ENCODE measurements at regions not wholly inside any gene's neighbourhood (a gene's known extent, or its start where the extent isn't known, plus 50 kb on each side); places are given as distances from the start of the nearest gene placed in this dataset.

DNA sequence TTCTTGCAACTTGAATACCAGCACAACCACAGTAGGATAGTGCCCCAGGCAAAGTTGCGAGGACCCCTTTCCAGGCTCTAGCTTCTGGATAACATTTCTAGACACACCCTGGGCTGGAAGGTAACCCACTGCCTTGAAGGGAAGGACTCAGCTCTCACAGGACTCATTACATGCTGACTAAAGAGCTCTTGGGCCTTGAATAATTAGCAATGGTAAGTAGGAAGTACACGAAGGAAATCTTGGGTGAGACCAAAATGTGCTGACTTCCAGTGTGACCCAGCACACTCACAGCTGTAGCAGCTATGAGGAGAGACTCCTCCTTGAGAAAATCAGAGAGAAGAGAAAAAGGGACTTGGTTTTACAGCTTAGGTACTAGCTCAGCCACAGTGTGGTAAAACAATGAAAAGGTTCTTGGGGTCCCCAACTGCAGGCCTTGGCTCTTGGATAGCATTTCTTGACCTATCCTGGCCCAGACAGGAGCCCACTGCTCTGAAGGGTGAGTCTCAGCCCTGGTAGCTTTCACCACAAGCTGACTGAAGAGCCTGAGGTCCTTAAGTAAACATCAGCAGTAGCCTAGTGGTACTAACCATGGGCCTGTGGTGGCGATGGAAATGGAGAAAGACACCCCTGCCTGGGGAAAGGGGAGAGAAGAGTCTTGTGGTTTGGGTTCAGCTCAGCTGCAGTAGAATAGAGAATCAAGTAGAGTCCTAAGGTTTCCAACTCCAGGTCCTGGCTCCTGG is 621.7 kb downstream of the SEMA5A start:
- no peak for DNase-seq

GRCh38 chr5:8930021-8930420 is 615.9 kb downstream of the SEMA5A start:
- no peak for DNase-seq

DNA sequence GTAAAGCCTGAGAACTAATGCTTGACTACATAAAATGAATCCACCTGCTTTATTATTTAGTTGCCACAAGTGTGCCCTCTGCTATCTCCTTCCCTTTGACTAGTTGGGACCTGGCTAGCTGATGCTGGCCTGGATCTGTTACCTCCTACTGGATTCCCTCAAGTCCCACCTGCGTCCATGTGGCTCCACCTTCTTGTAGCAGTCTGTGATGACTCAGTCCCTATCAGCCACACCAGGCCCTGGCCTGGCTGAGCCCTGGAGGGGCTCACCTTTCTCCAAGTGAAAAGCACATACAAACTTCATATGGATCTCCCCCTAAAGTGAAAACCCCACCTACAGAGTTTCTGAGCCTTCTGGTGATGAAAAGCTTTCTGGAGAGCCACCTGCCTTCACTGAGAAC is 611.4 kb downstream of the SEMA5A start:
- DNase-seq: no peak

- no peak for DNase-seq
Measured at GRCh38 chr5:8940934-8941333, 604.9 kb downstream of the SEMA5A start.

DNA sequence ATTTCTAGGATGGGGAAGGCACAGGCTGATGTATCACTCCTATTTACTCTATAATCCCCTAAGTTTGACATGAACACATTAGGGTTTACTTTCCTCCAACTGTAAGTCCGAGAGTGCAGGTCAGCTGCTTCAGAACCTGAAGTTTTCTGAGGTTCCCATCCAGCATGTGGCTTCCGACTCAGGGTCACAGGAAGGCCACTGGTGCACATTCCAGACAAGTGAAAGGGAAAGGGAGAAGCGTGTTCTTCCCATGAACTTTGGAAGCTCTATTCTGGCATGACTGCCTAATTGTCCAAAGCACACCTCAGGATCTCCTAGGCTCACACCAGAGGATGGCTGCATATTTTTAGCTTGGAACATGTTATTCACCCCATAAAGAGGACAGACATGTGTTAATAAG is 602.6 kb downstream of the SEMA5A start:
- no peak for DNase-seq

GRCh38 chr5:8944005-8944404 is 601.9 kb downstream of the SEMA5A start:
- DNase-seq: no peak

GRCh38 chr5:8945972-8946371 is 599.9 kb downstream of the SEMA5A start:
- DNase-seq: no peak

DNA sequence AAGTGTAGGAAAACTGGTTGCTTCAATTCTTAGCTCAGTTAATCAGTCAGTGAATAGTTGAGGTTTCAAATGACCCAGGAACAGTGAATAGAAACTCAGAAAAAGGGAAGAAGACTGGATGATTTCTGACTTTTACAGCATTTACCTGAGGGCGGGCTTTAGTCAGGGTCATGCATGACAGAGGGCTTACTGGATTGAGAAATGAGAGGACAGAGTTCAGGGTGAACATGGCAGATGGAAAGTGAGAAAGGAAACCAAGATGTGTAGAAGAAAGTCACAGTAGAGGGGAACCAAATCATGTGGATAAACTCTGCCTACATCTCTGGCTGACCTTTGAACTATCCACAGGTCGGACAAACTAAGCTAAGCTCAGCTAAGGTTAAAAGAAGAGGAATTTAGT is 596.0 kb downstream of the SEMA5A start:
- DNase-seq: no peak

GRCh38 chr5:8952147-8952546 is 593.7 kb downstream of the SEMA5A start:
- no peak for DNase-seq

- no peak for DNase-seq
Measured at GRCh38 chr5:8953016-8953415, 592.9 kb downstream of the SEMA5A start.

GRCh38 chr5:8953911-8954438 is 591.9 kb downstream of the SEMA5A start:
- DNase-seq: no peak

GRCh38 chr5:8954801-8955200 is 591.1 kb downstream of the SEMA5A start:
- no peak for DNase-seq

GRCh38 chr5:8956659-8957058 is 589.2 kb downstream of the SEMA5A start:
- DNase-seq: no peak

DNA sequence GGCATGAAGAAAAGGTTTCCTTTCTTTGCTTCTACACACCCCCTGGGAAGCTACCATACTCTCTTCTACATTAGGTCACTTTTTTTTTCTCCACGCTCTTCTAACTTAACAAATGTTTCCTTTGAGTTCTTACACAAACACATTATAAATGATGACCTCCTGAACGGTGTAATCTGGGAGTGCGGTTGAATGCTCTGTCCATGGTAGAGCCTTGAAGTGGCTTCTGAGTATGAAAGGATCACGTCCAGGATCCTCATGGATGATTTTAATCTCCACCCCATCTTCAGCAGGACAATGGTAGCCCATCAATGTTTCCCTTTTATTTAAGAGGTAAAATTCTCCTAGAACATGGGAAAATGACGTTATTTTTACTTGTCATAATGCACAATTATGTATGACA is 587.3 kb downstream of the SEMA5A start:
- no peak for DNase-seq

DNA sequence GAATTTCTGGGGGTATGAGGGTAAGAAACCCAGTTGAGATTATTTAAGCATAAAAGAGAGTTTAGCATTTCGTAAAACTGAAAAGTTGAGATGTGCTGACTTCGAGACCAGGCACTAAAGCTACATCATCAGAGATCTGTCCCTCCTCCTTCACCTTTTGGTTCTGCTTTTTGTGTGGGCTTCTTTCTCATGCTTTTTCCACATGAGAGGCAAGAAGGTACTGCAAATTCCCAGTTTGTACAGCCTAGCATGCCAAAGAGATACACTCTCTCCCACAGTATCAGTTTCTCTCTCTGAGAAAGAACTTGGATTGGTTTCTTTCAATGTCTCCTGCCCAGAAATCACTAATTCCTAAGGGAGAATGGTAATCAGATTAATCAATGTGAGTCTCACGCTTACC is 584.7 kb downstream of the SEMA5A start:
- no peak for DNase-seq

DNA sequence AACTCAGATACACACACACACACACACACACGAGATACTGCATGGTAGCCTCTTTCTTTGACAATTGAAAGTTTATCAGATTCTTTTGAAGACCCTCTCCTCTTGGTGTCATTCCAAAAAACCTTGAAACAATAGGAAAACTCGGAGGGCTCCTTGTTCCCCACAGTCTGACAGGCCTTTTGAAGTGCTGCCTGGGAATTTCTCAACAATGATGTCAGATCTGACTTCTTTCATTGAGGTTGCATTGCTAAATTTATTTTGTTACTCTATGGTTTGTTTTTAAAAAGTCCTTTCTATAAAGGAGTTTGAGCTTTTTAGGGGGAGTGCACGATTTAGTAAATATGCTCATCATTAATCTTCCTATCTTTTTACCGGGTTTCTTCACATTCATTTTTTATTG is 583.9 kb downstream of the SEMA5A start:
- DNase-seq: no peak

- no peak for DNase-seq
Measured at GRCh38 chr5:8981016-8981415, 564.9 kb downstream of the SEMA5A start.

GRCh38 chr5:8981496-8981895 is 564.4 kb downstream of the SEMA5A start:
- DNase-seq: no peak

- no peak for DNase-seq
Measured at GRCh38 chr5:8984386-8984785, 561.5 kb downstream of the SEMA5A start.

Measured in dermis blood vessel endothelial cell (primary cell).